NCI-H82 treated with DMSO at 0.1 percent for 48 hours (cell line): ENCODE measurements at regions not wholly inside any gene's neighbourhood (a gene's known extent, or its start where the extent isn't known, plus 50 kb on each side); places are given as distances from the start of the nearest gene placed in this dataset.
A peak's percentile ranks its signal among the peaks of the same experiment; 100 is the strongest.
"Not testable (repeated sequence)": the region's sequence is repeated elsewhere in the genome, so short reads cannot be mapped to it uniquely, and the experiment has no call there.

Source experiments
- DNase-seq: peaks from one replicate; lab custom pipeline; 2025; ENCODE audit not compliant: unreplicated experiment; lab: John Stamatoyannopoulos, UW

- DNase-seq: no peak
Observed at GRCh38 chrX:40943093-40943641, 142.1 kb upstream of the USP9X start.

- DNase-seq: no peak
Observed at GRCh38 chrX:40945361-40945713, 139.9 kb upstream of the USP9X start.

- no peak for DNase-seq
Observed at GRCh38 chrX:40947276-40947675, 138.0 kb upstream of the USP9X start.

DNA sequence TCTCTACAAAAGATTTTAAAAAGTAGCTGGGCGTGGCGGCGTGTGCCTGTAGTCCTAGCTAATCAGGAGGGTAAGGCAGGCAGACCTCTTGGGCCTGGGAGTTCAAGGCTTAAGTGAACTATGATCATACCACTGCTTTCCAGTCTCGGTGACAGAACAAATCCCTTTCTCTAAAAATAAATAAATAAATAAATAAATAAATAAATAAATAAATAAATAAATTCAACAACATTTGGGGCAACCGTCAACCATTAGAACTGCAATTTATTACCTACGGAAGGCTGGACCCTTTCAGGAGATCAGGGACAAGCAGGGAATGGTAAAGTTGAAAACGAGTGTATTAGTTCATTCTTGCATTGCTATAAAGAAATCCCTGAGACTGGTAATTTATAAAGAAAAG, 136.2 kb upstream of the USP9X start:
- DNase-seq: no peak

- no peak for DNase-seq
Observed at GRCh38 chrX:40950546-40950945, 134.7 kb upstream of the USP9X start.

GRCh38 chrX:40951407-40951806, 133.8 kb upstream of the USP9X start:
- not testable (repeated sequence) for DNase-seq

DNA sequence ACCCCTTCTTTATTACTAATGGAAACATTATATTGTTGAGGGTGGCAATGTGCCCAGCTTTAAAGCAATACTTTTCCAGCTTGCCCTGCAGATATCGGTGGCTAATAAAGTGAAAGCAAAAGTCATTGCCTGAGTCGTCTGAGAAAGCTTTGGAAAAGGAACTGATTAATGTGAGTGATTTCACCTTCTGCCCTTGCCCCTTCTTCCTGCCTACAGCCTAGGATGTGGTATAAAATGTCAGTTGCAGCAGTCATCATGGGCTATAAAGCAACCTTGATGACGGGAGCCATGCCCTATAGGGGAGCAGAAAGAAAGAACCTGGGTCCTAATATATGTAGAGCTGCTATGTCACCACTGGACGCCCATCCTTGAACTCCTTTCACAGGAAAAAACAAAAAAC, 132.4 kb upstream of the USP9X start:
- no peak for DNase-seq

- no peak for DNase-seq
Observed at GRCh38 chrX:40953369-40953768, 131.9 kb upstream of the USP9X start.

GRCh38 chrX:40960041-40960440, 125.2 kb upstream of the USP9X start:
- DNase-seq: no peak

- DNase-seq: no peak
Observed at GRCh38 chrX:40962793-40963407, 122.3 kb upstream of the USP9X start.

DNA sequence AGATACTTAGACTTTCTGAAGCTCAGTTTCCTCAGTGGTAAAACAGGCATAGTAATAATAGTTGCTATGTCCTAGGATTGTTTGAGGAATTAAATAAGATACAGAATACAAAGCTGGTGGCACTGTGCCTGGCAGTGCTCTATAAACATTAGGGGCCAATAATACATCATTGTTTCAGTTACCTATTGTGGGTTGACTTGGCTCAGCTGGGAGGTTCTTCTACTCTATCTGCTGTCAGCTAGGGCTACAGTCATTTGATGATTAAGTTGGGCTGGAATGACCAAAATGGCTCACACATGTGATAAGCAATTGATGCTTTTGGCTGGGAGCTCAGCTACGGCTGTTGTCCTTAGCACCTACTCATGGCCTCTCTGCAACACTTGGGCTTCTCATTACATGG, 121.2 kb upstream of the USP9X start:
- DNase-seq: no peak

- no peak for DNase-seq
Observed at GRCh38 chrX:40964633-40965586, 120.3 kb upstream of the USP9X start.

GRCh38 chrX:40966213-40966820, 118.9 kb upstream of the USP9X start:
- no peak for DNase-seq

- no peak for DNase-seq
Observed at GRCh38 chrX:40968180-40968579, 117.1 kb upstream of the USP9X start.

DNA sequence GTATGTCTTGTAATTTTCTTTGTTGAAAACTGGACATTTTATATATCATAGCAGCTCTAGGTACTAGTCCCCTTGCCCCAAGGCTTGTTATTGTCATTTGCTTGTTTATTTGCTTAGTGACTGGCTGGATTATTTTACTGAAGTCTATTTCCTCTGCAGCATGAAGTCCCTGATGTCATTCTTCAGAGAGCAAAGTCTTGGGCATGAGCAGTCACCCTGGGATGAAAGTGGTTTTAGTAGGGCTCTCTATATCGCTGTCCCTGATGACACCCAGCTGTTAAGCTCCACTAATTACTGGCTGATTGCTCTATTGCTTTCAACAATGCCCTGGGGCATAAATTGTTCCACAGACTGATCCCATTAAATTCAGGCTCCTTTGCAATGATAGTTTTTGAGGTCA, 113.5 kb upstream of the USP9X start:
- peak; percentile 21 for DNase-seq

- no peak for DNase-seq
Observed at GRCh38 chrX:40973619-40974018, 111.6 kb upstream of the USP9X start.

DNA sequence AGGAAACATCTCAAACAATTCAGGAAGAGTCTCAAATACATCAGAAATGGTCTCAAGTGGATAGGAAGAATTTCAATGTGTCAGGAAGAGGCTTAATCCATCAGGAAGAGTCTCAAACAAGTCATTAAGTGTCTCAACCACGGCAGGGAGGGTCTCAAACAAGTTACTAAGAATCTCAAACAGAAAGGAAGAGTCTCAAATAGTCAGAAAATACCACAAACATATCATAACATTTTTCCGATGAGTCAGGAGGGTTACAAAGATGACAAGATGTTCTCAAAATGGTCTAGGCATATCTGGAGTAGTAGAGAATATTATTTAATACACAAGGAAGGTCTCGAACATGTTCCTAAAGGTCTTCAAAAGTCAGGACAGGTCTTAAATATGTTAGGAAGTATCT, 109.3 kb upstream of the USP9X start:
- no peak for DNase-seq

DNA sequence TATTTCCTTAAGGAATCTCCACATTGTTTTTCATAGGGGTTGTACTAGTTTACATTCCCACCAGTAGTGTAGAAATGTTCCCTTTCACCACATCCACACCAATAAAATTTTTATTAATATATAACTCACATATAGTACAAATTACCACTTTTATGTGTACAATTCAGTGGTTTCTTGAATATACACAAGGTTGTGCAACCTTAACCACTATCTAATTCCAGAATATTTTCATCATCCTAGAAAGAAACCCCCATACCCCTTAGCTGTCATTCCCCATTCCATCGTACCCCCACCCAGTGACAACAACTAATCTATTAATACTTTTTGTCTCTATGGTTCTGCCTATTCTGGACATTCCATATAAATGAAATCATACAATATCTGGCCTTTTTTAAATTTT, 108.3 kb upstream of the USP9X start:
- DNase-seq: no peak

DNA sequence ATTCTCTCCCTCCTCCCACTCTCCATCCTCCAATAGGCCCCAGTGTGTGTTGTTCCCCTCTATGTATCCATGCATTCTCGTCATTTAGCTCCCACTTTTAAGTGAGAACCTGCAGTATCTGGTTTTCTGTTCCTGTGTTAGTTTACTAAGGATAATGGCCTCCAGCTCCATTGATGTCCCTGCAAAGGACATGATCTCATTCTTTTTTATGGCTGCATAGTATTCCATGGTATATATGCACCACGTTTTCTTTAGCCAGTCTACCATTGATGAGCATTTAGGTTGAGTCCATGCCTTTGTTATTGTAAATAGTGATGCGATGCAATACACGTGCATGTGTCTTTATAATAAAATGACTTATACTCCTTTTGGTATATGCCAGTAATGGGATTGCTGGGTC, 100.3 kb upstream of the USP9X start:
- no peak for DNase-seq

DNA sequence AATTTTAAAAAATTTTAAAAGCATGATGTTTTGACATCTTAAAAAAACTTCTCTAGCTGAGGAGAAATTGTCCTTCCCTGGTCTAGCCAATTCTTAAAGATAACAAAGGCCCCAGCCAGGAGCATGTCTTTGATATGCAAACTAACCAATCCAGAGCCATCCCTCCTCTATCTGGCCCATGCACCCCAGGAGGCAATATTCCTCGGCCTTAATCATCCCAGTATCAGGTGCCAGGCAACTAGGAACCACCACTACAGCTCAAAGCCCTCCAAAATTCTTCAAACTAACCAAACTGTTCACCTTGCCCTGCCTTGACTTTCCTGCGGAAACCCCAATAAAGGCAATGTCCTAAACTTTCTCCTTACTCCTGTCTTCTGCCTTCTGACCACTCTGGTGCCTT, 97.8 kb upstream of the USP9X start:
- DNase-seq: no peak

DNA sequence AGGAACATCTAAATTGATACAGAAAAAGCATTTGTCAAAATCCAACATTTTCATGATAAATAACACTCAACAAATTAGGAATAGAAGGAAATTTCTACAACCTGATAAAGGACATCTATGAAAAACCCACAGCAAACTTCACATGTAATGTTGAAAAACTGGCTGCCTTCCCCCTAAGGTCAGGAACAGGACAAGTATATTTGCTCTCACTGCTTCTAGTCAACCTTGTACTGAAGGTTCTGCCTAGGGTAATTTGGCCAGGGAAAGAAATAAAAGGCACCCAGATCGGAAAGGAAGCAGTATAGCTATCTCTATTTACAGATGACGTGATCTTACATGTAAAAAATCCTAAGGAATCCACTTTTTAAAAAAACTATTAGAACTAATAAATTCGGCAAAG, 97.1 kb upstream of the USP9X start:
- DNase-seq: no peak

- DNase-seq: not testable (repeated sequence)
Observed at GRCh38 chrX:40993395-40993794, 91.8 kb upstream of the USP9X start.
